Right hindlimb (tissue), 1 donor: ENCODE measurements at regions not wholly inside any gene's neighbourhood (a gene's known extent, or its start where the extent isn't known, plus 50 kb on each side); places are given as distances from the start of the nearest gene placed in this dataset.
A peak's percentile ranks its signal among the peaks of the same experiment; 100 is the strongest.

Experiments used
- DNase-seq: peaks from one replicate; pipeline ENCODE4 v3.0.0-alpha.2; 2018

DNA sequence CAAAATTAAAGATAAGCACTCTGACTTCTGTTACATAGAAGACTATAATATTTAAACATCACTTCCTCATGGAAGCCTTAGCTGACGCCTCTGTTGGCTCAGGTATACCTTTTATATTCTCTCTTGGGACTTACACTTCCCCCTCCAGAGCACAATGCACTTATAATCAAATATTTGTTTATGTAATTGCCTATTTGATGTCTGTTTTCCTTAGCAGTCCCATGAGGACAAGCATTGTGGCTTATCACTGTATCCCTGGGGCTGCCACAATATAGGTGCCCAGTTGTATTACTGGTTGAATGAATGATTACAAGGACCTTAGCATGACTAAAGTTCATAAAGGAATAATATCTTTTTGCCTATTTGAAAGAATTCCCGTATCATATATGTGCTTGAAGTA is 186.7 kb upstream of the VGLL2 start:
- no peak for DNase-seq

GRCh38 chr6:117079951-117080350 is 185.4 kb upstream of the VGLL2 start:
- DNase-seq = peak; percentile 56

- DNase-seq = no peak
Measured at GRCh38 chr6:117089604-117090003, 175.8 kb upstream of the VGLL2 start.

- DNase-seq = no peak
Measured at GRCh38 chr6:117110146-117110545, 155.2 kb upstream of the VGLL2 start.

DNA sequence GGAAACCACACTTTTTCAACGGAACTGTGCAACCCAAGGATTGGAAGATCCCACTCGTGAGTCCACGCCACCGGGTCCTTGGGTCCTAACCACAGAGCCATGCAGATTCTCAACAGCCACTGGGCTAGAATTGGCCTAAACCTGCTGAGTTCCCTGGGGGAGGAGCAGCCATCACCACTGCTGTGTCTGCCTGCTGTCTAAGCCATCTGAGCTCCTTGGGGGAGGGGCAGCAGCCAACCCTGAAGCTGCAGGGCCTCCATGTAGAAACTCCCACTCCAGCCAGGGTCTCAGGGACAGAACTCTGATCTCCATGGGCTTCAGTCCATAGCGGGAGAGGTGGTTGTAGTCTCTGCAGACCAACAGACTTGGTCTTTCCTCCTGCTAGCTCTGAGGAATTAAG is 154.6 kb upstream of the VGLL2 start:
- DNase-seq = no peak

DNA sequence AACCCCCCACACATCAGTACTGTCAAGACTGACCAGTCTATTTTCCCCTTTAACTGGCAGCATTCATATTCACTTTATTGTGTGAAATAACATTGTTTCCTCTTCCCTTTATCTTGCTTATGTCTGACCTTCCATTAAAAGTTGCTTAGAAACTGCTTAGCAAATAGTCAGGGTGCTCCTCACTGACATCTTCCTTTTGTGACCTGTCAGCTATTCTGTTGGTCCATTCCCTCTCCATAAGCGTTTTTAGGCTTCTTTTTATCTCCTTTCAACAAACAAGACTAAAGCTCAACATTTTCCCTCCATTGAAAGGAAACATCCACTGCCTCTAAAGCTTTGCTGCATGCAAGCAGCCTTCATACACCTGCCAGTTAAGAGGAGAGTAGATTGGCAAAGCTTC is 147.7 kb upstream of the VGLL2 start:
- DNase-seq = no peak

- DNase-seq = no peak
Measured at GRCh38 chr6:117118490-117118889, 146.9 kb upstream of the VGLL2 start.

DNA sequence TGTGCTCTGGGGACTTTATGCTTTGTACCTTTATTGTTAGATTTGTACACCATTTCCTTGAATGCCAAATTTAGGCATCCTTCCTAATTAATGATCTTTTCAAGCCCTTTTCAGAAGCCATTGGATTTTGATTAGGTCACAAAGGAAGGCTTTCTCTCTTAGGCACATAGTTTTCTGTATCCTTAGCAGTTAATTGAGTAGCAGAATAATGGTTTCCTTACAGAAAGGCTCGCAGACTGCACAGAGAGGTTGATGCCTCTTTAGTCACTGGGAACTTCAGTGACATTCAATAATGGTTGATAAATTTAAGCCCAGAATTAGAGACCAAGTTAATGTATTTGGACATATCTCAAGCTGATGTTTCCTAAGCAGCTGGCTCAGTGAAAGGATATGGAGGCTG is 139.1 kb upstream of the VGLL2 start:
- no peak for DNase-seq

GRCh38 chr6:117128052-117128451 is 137.3 kb upstream of the VGLL2 start:
- DNase-seq = no peak

- no peak for DNase-seq
Measured at GRCh38 chr6:117130125-117130524, 135.2 kb upstream of the VGLL2 start.

- DNase-seq = no peak
Measured at GRCh38 chr6:117136702-117137101, 128.7 kb upstream of the VGLL2 start.

DNA sequence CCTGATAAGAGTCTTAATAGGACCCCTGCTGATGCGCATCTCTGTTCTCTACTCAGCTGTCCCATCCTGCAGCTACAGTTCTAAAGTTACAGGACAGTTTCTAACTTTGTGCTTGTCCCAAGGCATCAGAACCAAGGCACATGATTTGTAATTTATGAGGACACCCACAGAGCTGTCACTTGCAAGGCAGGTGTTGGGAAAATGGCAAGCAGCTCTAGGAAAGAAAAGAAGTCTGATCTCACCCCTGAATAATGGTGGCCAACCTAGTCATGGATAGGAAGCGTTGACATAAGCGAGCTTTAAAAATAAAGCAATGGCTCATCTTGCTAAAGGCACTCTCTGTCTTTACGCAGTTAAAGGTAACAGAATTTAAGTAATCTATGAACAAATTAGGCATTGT is 127.6 kb upstream of the VGLL2 start:
- no peak for DNase-seq

- DNase-seq = no peak
Measured at GRCh38 chr6:117138425-117138824, 126.9 kb upstream of the VGLL2 start.

DNA sequence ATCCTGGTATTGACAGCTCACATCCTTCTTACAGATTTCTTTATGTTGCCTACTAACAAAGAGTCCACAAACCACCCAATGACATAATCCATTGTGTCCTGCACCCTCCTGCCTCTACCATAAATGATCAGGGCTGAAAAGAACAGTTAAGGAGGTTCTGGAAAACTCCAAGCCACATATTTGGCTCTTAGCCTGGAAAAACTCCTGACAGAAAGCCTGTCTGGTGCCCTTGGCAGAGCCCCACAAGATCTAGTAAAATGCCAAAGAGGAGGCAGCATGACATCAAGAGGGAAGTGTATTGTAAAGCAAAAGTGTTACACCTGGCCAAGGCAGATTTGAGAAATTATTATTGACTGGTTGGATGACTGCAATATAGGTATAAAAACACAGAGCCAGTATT is 126.4 kb upstream of the VGLL2 start:
- DNase-seq = no peak

GRCh38 chr6:117142142-117142541 is 123.2 kb upstream of the VGLL2 start:
- no peak for DNase-seq

- no peak for DNase-seq
Measured at GRCh38 chr6:117142995-117143394, 122.4 kb upstream of the VGLL2 start.

DNA sequence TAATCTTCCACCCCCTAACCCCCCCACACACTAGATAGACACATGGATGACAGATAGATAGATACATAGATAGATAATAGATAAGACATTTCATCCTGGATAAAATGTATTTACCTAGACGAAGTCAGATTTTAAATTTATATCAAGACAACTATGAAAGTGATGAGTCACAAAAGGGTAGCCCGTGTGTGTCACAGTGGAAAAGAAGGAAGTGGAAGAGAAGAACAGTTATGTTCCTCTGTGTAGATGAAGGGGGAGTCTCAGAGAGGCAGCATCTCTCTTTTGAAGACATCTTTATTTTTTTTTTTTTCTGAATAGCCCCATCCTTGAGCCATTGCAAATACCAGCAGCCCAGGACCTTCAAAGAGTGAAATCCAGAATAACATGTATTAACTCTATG is 121.7 kb upstream of the VGLL2 start:
- DNase-seq = no peak

- no peak for DNase-seq
Measured at GRCh38 chr6:117145940-117146339, 119.4 kb upstream of the VGLL2 start.

DNA sequence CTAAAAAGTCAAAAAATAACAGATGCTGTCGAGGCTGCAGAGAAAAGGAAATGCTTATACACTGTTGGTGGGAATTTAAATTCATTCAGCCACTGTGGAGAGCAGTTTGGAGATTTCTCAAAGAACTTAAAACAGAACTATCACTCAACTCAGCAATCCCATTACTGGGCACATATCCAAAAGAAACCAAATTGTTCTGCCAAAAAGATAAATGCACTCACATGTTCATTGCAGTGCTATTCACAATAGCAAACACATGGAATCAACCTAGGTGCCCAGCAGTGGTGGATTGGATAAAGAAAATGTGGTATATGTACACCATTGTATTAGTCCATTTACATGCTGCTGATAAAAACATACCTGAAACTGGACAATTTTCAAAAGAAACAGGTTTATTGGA is 116.0 kb upstream of the VGLL2 start:
- DNase-seq = no peak

- DNase-seq = no peak
Measured at GRCh38 chr6:117156741-117157140, 108.6 kb upstream of the VGLL2 start.

- DNase-seq = no peak
Measured at GRCh38 chr6:117157448-117157847, 107.9 kb upstream of the VGLL2 start.

- no peak for DNase-seq
Measured at GRCh38 chr6:117165911-117166499, 99.4 kb upstream of the VGLL2 start.

GRCh38 chr6:117167520-117168271 is 97.7 kb upstream of the VGLL2 start:
- DNase-seq = peak; percentile 54

DNA sequence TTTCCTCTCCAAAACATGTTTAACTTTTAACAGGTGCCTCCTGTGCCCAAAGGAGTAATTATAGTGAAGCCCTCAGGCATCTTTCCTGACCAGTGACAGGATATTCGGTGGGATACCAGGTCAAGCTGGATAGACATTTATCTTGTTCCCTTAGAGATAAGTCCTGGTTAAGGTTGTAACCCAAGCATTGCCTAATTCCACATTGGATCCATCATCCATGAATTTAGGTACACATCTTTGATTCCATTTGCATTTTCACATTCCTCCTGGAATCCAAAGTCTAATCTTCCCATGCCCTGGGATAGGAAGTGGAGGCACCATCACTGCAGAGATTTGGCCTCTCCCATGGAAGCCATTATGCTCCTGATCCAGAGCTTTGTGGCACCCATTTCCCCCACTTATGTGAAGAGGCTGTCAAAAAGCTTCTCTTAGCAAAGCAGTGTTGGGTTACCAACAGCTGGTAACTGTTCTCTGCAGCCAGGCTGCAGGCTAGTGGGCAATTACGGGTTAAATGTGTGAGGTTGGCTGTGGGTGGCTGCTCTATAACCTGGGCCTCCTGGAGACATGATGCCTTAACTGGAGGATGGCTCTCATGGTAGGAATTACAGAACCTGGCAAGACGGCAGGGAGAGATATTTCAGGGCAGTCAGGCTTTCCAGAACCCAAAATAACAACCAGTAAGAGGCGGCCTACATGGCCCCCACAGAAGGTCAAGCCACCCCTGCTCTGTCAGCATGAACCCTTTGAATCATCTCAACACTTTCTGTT is 96.9 kb upstream of the VGLL2 start:
- no peak for DNase-seq
